GM10266 (cell line): ENCODE measurements at regions not wholly inside any gene's neighbourhood (a gene's known extent, or its start where the extent isn't known, plus 50 kb on each side); places are given as distances from the start of the nearest gene placed in this dataset.

Experiments
- DNase-seq: peaks from one replicate; pipeline ENCODE4 v3.0.0; 2012; ENCODE audit errors: extremely low spot score
- TF ChIP-seq, protein P1 (sequence below): IDR thresholded peaks from 2 replicates; pipeline ENCODE4 v1.5.1; 2012; ENCODE audit warnings: mild to moderate bottlenecking, low read depth; ENCODE audit not compliant: control insufficient read depth, insufficient read depth; ENCODE audit errors: missing control alignments

DNA sequence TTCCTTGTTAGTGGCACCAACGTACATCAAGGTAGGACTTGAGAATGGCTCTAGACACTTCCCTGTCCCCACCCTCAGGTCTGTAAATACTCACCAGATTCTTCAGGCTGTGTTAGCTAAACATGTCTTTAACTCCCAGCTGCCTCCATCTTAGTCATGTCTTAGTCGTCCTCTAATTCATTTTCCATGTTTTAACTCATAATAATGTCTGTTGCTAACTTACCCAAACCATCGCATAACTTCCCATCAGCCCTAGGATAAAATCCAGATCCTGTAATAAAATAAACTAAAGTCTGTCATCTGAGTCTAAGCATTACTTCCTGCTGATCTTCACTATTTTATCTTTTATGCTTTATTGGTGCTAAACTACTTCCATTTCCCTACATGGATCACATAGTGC, 600.0 kb upstream of the CELF2 start:
- DNase-seq, result no peak
- TF ChIP-seq, protein P1, sequence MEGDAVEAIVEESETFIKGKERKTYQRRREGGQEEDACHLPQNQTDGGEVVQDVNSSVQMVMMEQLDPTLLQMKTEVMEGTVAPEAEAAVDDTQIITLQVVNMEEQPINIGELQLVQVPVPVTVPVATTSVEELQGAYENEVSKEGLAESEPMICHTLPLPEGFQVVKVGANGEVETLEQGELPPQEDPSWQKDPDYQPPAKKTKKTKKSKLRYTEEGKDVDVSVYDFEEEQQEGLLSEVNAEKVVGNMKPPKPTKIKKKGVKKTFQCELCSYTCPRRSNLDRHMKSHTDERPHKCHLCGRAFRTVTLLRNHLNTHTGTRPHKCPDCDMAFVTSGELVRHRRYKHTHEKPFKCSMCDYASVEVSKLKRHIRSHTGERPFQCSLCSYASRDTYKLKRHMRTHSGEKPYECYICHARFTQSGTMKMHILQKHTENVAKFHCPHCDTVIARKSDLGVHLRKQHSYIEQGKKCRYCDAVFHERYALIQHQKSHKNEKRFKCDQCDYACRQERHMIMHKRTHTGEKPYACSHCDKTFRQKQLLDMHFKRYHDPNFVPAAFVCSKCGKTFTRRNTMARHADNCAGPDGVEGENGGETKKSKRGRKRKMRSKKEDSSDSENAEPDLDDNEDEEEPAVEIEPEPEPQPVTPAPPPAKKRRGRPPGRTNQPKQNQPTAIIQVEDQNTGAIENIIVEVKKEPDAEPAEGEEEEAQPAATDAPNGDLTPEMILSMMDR, result no peak

DNA sequence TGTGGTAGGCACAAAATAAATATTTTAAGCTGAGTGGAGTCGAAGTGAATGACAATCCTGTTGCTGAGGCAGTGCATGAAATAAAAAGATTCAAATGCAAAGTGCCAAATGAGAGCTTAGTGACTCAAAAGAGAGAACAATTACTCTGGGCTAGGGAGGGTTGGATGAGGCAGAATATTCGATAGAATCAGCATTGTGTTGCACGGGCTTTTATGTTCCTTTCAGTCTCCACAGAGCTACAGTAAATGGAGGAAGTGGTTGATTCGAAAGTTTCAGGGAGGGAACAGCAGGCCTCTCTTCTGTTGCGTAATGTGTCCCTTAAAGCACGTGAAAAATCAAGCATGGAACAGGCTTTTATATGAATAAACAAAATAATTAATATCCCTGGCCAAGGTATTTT, 599.3 kb upstream of the CELF2 start:
- DNase-seq, result peak; percentile 11
- TF ChIP-seq, protein P1, result no peak

DNA sequence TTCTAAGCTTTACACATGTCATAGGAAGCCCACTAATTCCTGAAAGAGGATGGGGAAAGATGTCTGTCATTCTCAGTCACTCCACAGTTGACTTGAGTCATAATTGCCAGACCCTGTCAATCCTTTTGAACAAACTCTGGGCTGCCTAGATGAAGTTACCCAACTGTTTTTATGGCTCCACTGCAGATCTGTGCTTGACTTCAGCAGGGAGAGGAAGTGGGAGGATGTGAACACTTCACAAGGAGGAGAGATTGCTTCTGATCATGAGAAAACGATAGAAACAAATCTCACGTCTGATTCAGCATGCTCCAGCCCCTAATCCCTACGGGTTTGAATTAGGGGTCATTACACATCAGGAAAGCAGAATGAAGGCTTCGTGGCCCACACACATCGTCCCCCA, 596.6 kb upstream of the CELF2 start:
- no peak for DNase-seq
- TF ChIP-seq, protein P1, result no peak

DNA sequence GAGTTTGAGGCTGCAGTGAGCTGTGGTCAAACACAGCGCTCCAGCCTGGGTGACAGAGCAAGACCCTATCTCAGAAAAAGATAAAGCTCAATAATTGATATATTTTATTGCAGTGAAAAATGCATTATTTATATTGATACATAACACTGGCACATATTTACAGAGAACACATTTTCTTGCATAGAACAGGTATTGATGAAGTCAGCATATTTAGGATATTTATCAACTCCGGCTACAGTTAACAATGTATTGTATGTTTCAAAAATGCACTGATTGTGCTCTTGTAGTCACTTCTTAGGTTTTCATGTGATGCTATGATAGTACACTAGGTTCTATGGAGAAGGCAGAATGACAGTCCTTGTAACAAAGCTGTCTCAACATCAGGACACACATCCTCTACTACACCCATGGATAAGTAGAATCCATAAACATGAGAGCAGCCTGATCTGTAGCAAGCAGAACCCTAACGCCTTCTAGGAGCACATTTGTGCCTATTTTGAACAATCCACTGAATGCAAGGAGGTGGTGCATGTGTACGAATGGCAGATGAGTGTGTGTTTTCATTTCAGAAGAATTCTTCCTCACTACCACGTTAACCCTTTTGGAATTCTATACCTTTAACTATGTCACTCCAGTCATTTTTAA, 586.1 kb upstream of the CELF2 start:
- DNase-seq, result no peak

GRCh38 chr10:10432296-10433035, 585.2 kb upstream of the CELF2 start:
- DNase-seq, result no peak
- TF ChIP-seq, protein P1, result no peak

More for the DNA sequence above, 586.1 kb upstream of the CELF2 start:
- TF ChIP-seq, protein P1, result no peak

- TF ChIP-seq, protein P1, result no peak
- DNase-seq, result no peak
Measured at GRCh38 chr10:10434312-10434711, 583.4 kb upstream of the CELF2 start.

- DNase-seq, result no peak
- TF ChIP-seq, protein P1, result no peak
Measured at GRCh38 chr10:10437886-10438285, 579.8 kb upstream of the CELF2 start.
